22Rv1 (cell line): ENCODE measurements at regions not wholly inside any gene's neighbourhood (a gene's known extent, or its start where the extent isn't known, plus 50 kb on each side); places are given as distances from the start of the nearest gene placed in this dataset.

ENCODE experiments used
- CTCF ChIP-seq: fragments of 450-650 bp; IDR thresholded peaks from 2 replicates; pipeline ENCODE4 v1.5.1; 2017; ENCODE audit warnings: mild to moderate bottlenecking
- ZFX ChIP-seq: fragments of 450-650 bp; IDR thresholded peaks from 2 replicates; pipeline ENCODE4 v1.6.1; 2017; ENCODE audit warnings: antibody characterized with exemption, borderline replicate concordance

GRCh38 chr7:46848311-46848710 is 733.6 kb downstream of the TNS3 start:
- TF ChIP-seq CTCF (no peak), ZFX (no peak)
